Psoas muscle (tissue), 7 donors: ENCODE measurements at regions not wholly inside any gene's neighbourhood (a gene's known extent, or its start where the extent isn't known, plus 50 kb on each side); places are given as distances from the start of the nearest gene placed in this dataset.

Experiments
- ATAC-seq, 4 donors: fragments of 200-7000 bp; cut with Tn5 transposase; one replicate each; pipeline ENCODE4 v1.9.1; 2020; ENCODE audit warnings: moderate library complexity in 3 of 4, mild to moderate bottlenecking in 2 of 4
- DNase-seq, 2 donors: peaks; one replicate each; pipeline ENCODE4 v3.0.0-alpha.2; 2020
- H3K27ac ChIP-seq: fragments of 200-600 bp; one replicate; pipeline ENCODE4 v1.8.0; 2022
- H3K27me3 ChIP-seq, 3 donors: fragments of 200-600 bp in 1 of 3; one replicate each; pipeline versions ENCODE4 v1.6.1 to v1.8.0; 2013 to 2022; ENCODE audit warnings: low read length in 2 of 3, mild to moderate bottlenecking in 2 of 3, moderate library complexity in 1 of 3; ENCODE audit not compliant: insufficient read depth in 3 of 3
- H3K36me3 ChIP-seq, 2 donors: fragments of 200-600 bp in 1 of 2; one replicate each; pipeline versions ENCODE4 v1.6.1 to v1.8.0; 2013 to 2022; ENCODE audit warnings: low read depth in 1 of 2, mild to moderate bottlenecking in 1 of 2, moderate library complexity in 1 of 2; ENCODE audit not compliant: insufficient read depth in 1 of 2
- H3K4me1 ChIP-seq: fragments of 200-600 bp; one replicate; pipeline ENCODE4 v1.8.0; 2022
- H3K4me3 ChIP-seq: fragments of 200-600 bp; one replicate; pipeline ENCODE4 v1.8.0; 2022; ENCODE audit warnings: mild to moderate bottlenecking
- H3K9me3 ChIP-seq: fragments of 200-600 bp; one replicate; pipeline ENCODE4 v1.8.0; 2022
- WGBS, 3 donors: extraction: QIAGEN DNeasy Blood & Tissue Kit; methylation state at CpG; one replicate each; pipeline versions ENCODE4 v1.1.6 to v1.1.7; 2013; 5-methylcytosine and 5-hydroxymethylcytosine counted together
- intact Hi-C, 2 donors: fragments of 100-400 bp; cut with DNase I; formaldehyde crosslinking; loops; one replicate each; pipeline versions ENCODE4 v1.11.0 to v1.14.2; 2022
- TF ChIP-seq, protein P1 (sequence below): fragments of 200-600 bp; IDR thresholded peaks from one replicate; pipeline ENCODE4 v1.8.0; 2022; ENCODE audit warnings: antibody characterized with exemption
- donor health status: healthy with polysubstance abuse.
- donor health status: DM: no; HTN: no; CAD: no; lungs with moderate emphysema.
- donor health status: Bipolar disorder and iron deficiency.
- donor health status: healthy.
- donor health status: DM: yes; HTN: yes; CAD: no.
- donor health status: DM: no; HTN: no; CAD: no.
- donor health status: DM: yes; HTN: yes; CAD: no.

DNA sequence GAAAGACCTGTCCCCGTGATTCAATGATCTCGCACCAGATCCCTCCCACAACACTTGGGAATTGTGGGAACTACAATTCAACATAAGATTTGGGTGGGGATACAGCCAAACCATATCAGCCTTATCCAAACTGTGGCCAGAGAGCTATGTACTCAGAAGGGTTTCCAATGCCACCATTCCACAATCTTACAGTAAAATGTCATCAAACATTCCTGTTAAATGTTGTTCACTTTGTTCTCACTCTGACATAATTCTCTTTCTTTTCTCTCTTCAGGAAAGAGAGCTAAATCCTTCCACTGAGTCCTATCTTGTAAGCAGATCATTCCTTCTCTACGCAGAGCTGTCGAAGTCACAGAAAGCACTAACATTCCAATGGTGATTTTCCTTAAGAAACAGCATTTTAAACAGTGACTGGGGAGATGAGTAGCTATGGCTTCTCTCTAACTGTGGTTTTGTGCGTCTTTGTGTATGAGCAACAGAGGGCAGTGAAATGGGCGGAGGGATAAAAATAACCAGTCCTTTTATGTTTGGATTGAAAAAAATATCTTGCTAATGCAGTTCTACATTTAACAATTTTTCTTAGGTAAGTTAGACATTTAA, 684.7 kb downstream of the EPHA4 start:
- Histone ChIP-seq H3K9me3 (no peaks in the 10 kb centered on the region), H3K36me3 (no peaks in the 10 kb centered on the region), H3K27ac (no peak overlapping the region), H3K27me3 (no peaks in the 10 kb centered on the region), H3K4me3 (no peak overlapping the region), H3K4me1 (no peaks in the 10 kb centered on the region)
- ATAC-seq (no peak), DNase-seq (no peak)
- TF ChIP-seq, protein P1, sequence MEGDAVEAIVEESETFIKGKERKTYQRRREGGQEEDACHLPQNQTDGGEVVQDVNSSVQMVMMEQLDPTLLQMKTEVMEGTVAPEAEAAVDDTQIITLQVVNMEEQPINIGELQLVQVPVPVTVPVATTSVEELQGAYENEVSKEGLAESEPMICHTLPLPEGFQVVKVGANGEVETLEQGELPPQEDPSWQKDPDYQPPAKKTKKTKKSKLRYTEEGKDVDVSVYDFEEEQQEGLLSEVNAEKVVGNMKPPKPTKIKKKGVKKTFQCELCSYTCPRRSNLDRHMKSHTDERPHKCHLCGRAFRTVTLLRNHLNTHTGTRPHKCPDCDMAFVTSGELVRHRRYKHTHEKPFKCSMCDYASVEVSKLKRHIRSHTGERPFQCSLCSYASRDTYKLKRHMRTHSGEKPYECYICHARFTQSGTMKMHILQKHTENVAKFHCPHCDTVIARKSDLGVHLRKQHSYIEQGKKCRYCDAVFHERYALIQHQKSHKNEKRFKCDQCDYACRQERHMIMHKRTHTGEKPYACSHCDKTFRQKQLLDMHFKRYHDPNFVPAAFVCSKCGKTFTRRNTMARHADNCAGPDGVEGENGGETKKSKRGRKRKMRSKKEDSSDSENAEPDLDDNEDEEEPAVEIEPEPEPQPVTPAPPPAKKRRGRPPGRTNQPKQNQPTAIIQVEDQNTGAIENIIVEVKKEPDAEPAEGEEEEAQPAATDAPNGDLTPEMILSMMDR = no peak
- intact Hi-C loops = loop anchor here in 1 of 2 donors (10.0 kb wide), 1 partner anchor 203 kb away; no protein-coding TSS in a partner anchor
- WGBS, 3 donors = 79 to 86% (median 84%) methylated on average over 6 of the region's 6 CpGs

DNA sequence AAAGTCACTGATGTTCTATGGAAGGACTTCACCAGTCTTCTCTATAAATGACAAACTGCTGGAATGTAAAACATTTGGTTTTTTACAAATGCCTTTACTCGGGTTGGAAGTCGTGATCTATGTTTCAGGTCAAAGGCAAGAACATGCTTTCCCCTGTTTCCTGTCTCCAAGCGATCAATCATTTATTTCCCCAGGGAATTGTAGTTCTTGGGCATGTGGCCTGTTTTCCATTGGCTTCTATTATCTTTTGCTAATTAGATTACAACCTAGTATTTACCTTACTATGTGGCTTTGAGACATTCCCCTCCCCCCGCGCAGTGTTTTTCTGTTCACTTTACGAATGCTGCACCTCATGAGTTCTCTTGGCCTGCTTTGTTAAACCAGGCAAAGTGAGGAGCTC, 684.2 kb downstream of the EPHA4 start:
- DNase-seq = no peak
- no peak for ATAC-seq
- Histone ChIP-seq H3K4me1 (no peaks in the 10 kb centered on the region), H3K4me3 (no peak overlapping the region), H3K27me3 (no peaks in the 10 kb centered on the region), H3K27ac (no peak overlapping the region), H3K9me3 (no peaks in the 10 kb centered on the region), H3K36me3 (no peaks in the 10 kb centered on the region)
- intact Hi-C loops = loop anchor here in 1 of 2 donors (10.0 kb wide), 1 partner anchor 203 kb away; no protein-coding TSS in a partner anchor
- TF ChIP-seq, protein P1 = no peak
- 53 to 66% (median 61%) methylated on average over 6 of the region's 6 CpGs for WGBS, 3 donors

DNA sequence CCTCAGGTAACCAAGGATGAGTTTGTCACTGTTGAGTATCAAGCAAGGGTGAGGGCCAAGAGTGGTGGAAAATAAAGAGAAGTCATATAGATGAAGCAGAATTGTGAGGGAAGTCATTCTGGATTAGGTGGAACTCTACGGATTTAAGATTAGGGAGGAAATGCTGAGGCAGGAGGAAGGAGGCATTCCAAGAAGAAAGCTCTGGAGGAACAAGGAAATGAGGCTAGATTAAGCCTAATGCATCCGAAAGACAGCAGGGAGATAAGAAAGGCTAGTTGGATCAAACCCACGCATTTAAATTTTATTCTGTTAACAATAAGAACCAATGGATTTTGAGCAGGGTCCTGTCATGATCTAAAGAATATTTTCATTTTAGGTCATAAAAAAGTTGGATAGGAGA, 681.2 kb downstream of the EPHA4 start:
- TF ChIP-seq, protein P1 = no peak
- DNase-seq (no peak), ATAC-seq (no peak)
- Histone ChIP-seq H3K27ac (no peak overlapping the region), H3K36me3 (no peaks in the 10 kb centered on the region), H3K27me3 (no peaks in the 10 kb centered on the region), H3K4me3 (no peak overlapping the region), H3K4me1 (no peaks in the 10 kb centered on the region), H3K9me3 (no peaks in the 10 kb centered on the region)
- 77 to 83% (median 80%) methylated on average over 3 of the region's 3 CpGs for WGBS, 3 donors
- intact Hi-C loops = no loop called here

DNA sequence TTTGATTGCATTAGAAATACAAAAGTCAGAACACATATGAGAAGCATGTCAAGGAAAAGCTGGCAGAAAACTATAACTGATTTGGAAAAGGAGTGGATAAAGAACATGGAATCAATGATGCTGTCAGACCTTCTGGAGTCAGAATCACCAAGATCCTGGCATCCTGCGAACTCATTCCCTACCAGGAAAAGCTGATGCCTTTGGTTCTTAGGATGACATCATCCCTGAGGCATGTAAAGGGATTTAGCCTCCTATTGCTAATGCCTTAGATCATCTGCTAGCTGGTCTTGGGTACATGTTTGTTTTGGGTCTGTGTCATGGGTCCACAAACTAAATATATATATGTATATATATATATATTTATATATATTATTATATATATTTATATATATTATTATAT, 680.7 kb downstream of the EPHA4 start:
- Histone ChIP-seq H3K4me3 (no peak overlapping the region), H3K4me1 (no peaks in the 10 kb centered on the region), H3K27ac (no peak overlapping the region), H3K9me3 (no peaks in the 10 kb centered on the region), H3K36me3 (no peaks in the 10 kb centered on the region), H3K27me3 (no peaks in the 10 kb centered on the region)
- ATAC-seq (no peak), DNase-seq (no peak)
- 22 to 38% (median 37%) methylated on average over 1 of the region's 1 CpG for WGBS, 3 donors
- intact Hi-C loops = no loop called here
- TF ChIP-seq, protein P1 = no peak

DNA sequence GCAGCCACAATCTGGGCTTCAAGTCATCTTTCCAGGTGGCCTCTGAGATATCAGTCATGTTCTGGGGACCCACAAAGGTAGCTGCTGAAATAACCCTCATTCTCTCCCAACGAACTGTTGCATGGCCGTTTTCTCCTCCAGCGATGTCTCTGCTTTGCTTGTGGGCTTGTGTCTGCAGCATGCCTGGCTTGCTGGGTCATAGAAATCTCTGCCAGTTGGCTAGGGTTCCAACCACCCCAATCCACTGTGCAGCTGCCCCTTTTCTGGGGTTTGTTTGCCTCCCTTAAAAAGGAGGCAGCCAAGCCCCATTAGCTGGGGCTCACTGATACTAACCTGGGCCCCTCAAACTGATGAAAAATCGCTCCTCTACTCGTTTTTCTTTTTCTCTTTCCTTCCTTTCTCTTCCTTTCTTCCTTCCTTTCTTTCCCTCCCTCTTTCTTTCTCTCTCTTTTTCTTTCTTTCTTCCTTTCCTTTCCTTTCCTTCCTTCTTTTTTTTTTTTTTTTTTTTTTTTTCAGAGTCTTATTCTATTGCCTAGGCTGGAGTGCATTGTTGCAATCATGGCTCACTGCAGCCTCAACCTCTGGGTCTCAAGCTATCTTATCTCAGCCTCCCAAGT, 680.0 kb downstream of the EPHA4 start:
- Histone ChIP-seq H3K9me3 (no peaks in the 10 kb centered on the region), H3K27ac (no peak overlapping the region), H3K4me3 (no peak overlapping the region), H3K27me3 (no peaks in the 10 kb centered on the region), H3K36me3 (no peaks in the 10 kb centered on the region), H3K4me1 (no peaks in the 10 kb centered on the region)
- ATAC-seq (no peak), DNase-seq (no peak)
- intact Hi-C loops = no loop called here
- TF ChIP-seq, protein P1 = no peak
- 54 to 69% (median 59%) methylated on average over 5 of the region's 5 CpGs for WGBS, 3 donors
